CD4-positive, alpha-beta T cell treated with Interferon gamma for 1 hour (primary cell): ENCODE measurements at regions not wholly inside any gene's neighbourhood (a gene's known extent, or its start where the extent isn't known, plus 50 kb on each side); places are given as distances from the start of the nearest gene placed in this dataset.

ENCODE experiments used
- DNase-seq: peaks from one replicate; pipeline ENCODE4 v3.0.0-alpha.2; 2020

GRCh38 chr12:60259225-60259624, 663.4 kb downstream of the SLC16A7 start:
- no peak for DNase-seq

GRCh38 chr12:60262378-60262777, 666.5 kb downstream of the SLC16A7 start:
- no peak for DNase-seq

- no peak for DNase-seq
These were observed 667.3 kb downstream of the SLC16A7 start for GRCh38 chr12:60263161-60263560.

- DNase-seq, result no peak
These were observed 668.1 kb downstream of the SLC16A7 start for GRCh38 chr12:60263836-60264493.

GRCh38 chr12:60265741-60266140, 669.9 kb downstream of the SLC16A7 start:
- no peak for DNase-seq

- DNase-seq, result no peak
These were observed 670.6 kb downstream of the SLC16A7 start for GRCh38 chr12:60266381-60266852.

GRCh38 chr12:60269611-60270269, 673.9 kb downstream of the SLC16A7 start:
- no peak for DNase-seq

GRCh38 chr12:60271816-60272215, 676.0 kb downstream of the SLC16A7 start:
- DNase-seq, result no peak

GRCh38 chr12:60278209-60278608, 682.4 kb downstream of the SLC16A7 start:
- DNase-seq, result no peak

- no peak for DNase-seq
These were observed 683.4 kb downstream of the SLC16A7 start for GRCh38 chr12:60279221-60279620.

- no peak for DNase-seq
These were observed 685.7 kb downstream of the SLC16A7 start for GRCh38 chr12:60281522-60281921.

GRCh38 chr12:60290532-60290931, 694.7 kb downstream of the SLC16A7 start:
- DNase-seq, result no peak

GRCh38 chr12:60308366-60308991, 712.6 kb downstream of the SLC16A7 start:
- DNase-seq, result no peak

GRCh38 chr12:60311940-60312339, 716.1 kb downstream of the SLC16A7 start:
- DNase-seq, result no peak

- no peak for DNase-seq
These were observed 721.5 kb downstream of the SLC16A7 start for GRCh38 chr12:60317361-60317760.

GRCh38 chr12:60324746-60325145, 728.9 kb downstream of the SLC16A7 start:
- no peak for DNase-seq

- DNase-seq, result no peak
These were observed 737.6 kb downstream of the SLC16A7 start for GRCh38 chr12:60333461-60333860.

GRCh38 chr12:60335745-60336144, 739.9 kb downstream of the SLC16A7 start:
- no peak for DNase-seq

GRCh38 chr12:60337839-60338549, 742.2 kb downstream of the SLC16A7 start:
- no peak for DNase-seq

- no peak for DNase-seq
These were observed 749.6 kb downstream of the SLC16A7 start for GRCh38 chr12:60345442-60345841.

- no peak for DNase-seq
These were observed 753.6 kb downstream of the SLC16A7 start for GRCh38 chr12:60349232-60349978.

GRCh38 chr12:60387356-60387755, 791.5 kb downstream of the SLC16A7 start:
- no peak for DNase-seq

- DNase-seq, result no peak
These were observed 795.2 kb downstream of the SLC16A7 start for GRCh38 chr12:60391051-60391450.
